ENCODE measurements at regions not wholly inside any gene's neighbourhood (a gene's known extent, or its start where the extent isn't known, plus 50 kb on each side); places are given as distances from the start of the nearest gene placed in this dataset.
A peak's percentile ranks its signal among the peaks of the same experiment; 100 is the strongest.
"Not testable (repeated sequence)": the region's sequence is repeated elsewhere in the genome, so short reads cannot be mapped to it uniquely, and the experiment has no call there.

GRCh38 chr5:126677121-126677520 is 76.4 kb downstream of the PHAX start:
- peaks cover 4 to 6% (median 4%) of the 10 kb centered on the region in 3 donors for H3K4me1 Mint-ChIP-seq
- H3K4me3 Mint-ChIP-seq, result no peak overlapping the region
- DNase-seq, result no peak
- ATAC-seq (ENCODE audit: low read depth in 2 of 2), result no peak
- no peaks in the 10 kb centered on the region for H3K27me3 Mint-ChIP-seq
- H3K9me3 Mint-ChIP-seq, result no peaks in the 10 kb centered on the region
- no peak overlapping the region for H3K27ac Mint-ChIP-seq
- no peaks in the 10 kb centered on the region for H3K36me3 Mint-ChIP-seq

DNA sequence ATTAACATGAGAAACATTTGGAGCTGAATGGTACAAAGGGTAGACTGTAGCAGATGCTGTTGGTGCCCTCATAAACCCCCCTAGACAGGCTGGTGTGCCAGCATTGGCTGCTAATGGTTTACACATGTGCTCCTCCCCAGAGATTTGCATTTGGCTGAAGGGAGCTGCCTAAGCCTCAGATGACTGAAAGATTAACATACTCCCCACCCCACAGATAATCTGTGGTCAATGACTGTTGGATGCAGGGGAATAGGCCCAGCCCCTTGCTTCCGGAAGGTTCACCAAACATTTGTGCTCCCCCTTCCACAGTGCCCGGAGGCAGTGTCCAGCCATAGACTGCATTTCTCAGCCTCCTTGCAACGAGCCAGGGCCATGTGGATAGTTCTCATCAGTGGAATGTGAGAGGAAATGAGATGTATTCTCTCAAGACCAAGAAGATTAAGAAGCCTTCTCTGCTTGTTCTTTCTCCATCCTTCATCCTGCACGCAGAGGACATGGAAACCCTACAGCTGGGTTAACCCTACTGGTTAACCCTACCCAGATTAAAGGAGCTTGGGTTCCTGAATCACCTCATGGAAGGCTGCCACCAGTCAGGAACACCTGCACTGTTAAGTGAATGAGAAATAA is 79.6 kb downstream of the PHAX start:
- no peak overlapping the region for H3K27ac Mint-ChIP-seq
- ATAC-seq (ENCODE audit: low read depth in 2 of 2) (no peak), DNase-seq (no peak)

DNA sequence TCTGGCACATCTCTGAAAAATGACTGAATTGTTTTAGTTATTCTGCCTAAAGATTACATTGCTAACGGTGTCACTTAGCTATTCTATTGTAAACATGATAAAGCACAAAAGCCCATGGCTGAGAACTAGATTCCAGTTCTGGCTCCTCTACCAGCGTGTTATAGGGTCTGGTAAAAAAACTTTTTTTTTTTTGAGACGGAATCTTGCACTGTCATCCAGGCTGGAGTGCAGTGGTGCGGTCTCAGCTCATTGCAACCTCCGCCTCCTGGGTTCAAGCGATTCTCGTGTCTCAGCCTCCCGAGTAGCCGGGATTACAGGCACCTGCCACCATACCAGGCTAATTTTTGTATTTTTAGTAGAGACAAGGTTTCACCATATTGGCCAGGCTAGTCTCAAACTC is 80.6 kb downstream of the PHAX start:
- H3K4me3 Mint-ChIP-seq; DNase-seq; ATAC-seq (ENCODE audit: low read depth in 2 of 2); H3K36me3 Mint-ChIP-seq; H3K27ac Mint-ChIP-seq; H3K9me3 Mint-ChIP-seq: not testable (repeated sequence)
- Mint-ChIP-seq H3K27me3 (peaks cover 0 to 11% (median 8%) of the 10 kb centered on the region in 3 donors), H3K4me1 (peaks cover 3 to 12% (median 7%) of the 10 kb centered on the region in 3 donors)

More for the DNA sequence above, 79.6 kb downstream of the PHAX start:
- H3K27me3 Mint-ChIP-seq, result peaks cover 0 to 11% (median 8%) of the 10 kb centered on the region in 3 donors
- no peaks in the 10 kb centered on the region for H3K36me3 Mint-ChIP-seq
- no peaks in the 10 kb centered on the region for H3K9me3 Mint-ChIP-seq
- peaks cover 4 to 11% (median 8%) of the 10 kb centered on the region in 3 donors for H3K4me1 Mint-ChIP-seq
- H3K4me3 Mint-ChIP-seq, result no peak overlapping the region

- ATAC-seq (ENCODE audit: low read depth in 2 of 2), result no peak
- Mint-ChIP-seq H3K27me3 (peaks cover 0 to 11% (median 8%) of the 10 kb centered on the region in 3 donors), H3K36me3 (no peaks in the 10 kb centered on the region), H3K9me3 (no peaks in the 10 kb centered on the region), H3K27ac (no peak overlapping the region), H3K4me3 (no peak overlapping the region), H3K4me1 (peaks cover 6 to 15% (median 8%) of the 10 kb centered on the region in 3 donors)
- no peak for DNase-seq
These were observed 81.2 kb downstream of the PHAX start for GRCh38 chr5:126681970-126682369.

DNA sequence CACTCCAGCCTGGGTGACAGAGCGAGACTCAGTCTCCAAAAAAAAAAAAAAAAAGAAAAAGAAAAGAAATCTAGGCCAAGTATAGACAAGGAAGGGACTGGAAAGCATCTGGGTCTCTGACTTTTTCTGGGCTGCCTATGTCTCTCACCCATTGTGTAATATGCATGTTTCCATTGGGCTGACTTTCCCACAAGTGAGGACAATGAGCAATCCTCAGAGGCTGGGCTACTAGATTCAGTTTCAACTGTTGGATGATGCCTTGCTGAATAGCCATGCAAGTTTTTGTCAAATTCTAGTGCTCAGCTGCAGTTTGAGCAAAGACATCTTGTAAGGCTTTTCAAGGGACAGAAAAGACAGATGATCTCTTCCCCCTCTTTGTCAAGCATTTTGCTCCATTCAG is 82.1 kb downstream of the PHAX start:
- Mint-ChIP-seq H3K36me3 (no peaks in the 10 kb centered on the region), H3K4me1 (peaks cover 6 to 15% (median 8%) of the 10 kb centered on the region in 3 donors), H3K9me3 (no peaks in the 10 kb centered on the region), H3K27ac (no peak overlapping the region), H3K27me3 (peaks cover 0 to 11% (median 8%) of the 10 kb centered on the region in 3 donors), H3K4me3 (no peak overlapping the region)
- no peak for DNase-seq
- ATAC-seq (ENCODE audit: low read depth in 2 of 2), result no peak

GRCh38 chr5:126683912-126684311 is 83.2 kb downstream of the PHAX start:
- peaks cover 0 to 11% (median 8%) of the 10 kb centered on the region in 3 donors for H3K27me3 Mint-ChIP-seq
- peak overlapping the region in 2 of 6 donors; percentile 42 to 70 for H3K27ac Mint-ChIP-seq
- H3K4me1 Mint-ChIP-seq, result peaks cover 6 to 15% (median 8%) of the 10 kb centered on the region in 3 donors
- H3K4me3 Mint-ChIP-seq, result no peak overlapping the region
- no peak for DNase-seq
- H3K36me3 Mint-ChIP-seq, result no peaks in the 10 kb centered on the region
- ATAC-seq (ENCODE audit: low read depth in 2 of 2), result no peak
- no peaks in the 10 kb centered on the region for H3K9me3 Mint-ChIP-seq

DNA sequence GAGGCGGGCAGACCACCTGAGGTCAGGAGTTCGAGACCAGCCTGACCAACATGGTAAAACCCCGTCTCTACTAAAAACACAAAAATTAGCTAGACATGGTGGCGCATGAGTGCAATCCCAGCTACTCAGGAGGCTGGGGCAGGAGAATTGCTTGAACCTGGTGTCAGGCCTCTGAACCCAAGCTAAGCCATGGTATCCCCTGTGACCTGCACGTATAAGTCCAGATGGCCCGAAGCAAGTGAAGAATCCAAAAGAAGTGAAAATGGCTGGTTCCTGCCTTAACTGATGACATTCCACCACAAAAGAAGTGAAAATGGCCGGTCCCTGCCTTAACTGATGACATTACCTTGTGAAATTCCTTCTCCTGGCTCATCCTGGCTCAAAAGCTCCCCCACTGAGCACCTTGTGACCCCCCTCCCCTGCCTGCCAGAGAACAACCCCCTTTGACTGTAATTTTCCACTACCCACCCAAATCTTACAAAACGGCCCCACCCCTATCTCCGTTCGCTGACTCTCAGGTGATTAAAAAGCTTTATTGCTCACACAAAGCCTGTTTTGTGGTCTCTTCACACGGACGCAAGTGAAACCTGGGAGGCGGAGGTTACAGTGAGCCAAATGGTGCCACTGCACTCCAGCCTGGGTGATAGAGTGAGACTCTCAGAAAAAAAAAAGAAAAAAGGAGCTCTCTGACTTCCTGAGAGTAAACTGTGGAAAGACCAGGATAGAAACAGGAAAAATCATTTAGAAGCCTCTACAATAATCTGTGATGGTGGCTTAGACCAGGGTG is 84.1 kb downstream of the PHAX start:
- not testable (repeated sequence) for DNase-seq

GRCh38 chr5:126686451-126687126 is 85.8 kb downstream of the PHAX start:
- no peaks in the 10 kb centered on the region for H3K9me3 Mint-ChIP-seq
- no peak for ATAC-seq (ENCODE audit: low read depth in 2 of 2)
- H3K4me1 Mint-ChIP-seq, result peaks cover 6 to 15% (median 8%) of the 10 kb centered on the region in 3 donors
- peak overlapping the region in 1 of 8 donors; percentile 1 for H3K4me3 Mint-ChIP-seq
- H3K27ac Mint-ChIP-seq, result peak overlapping the region in 2 of 6 donors; percentile 4 to 58
- peaks cover 0 to 11% (median 8%) of the 10 kb centered on the region in 3 donors for H3K27me3 Mint-ChIP-seq
- no peak for DNase-seq
- H3K36me3 Mint-ChIP-seq, result no peaks in the 10 kb centered on the region

More for the DNA sequence above, 84.1 kb downstream of the PHAX start:
- peaks cover 0 to 11% (median 8%) of the 10 kb centered on the region in 3 donors for H3K27me3 Mint-ChIP-seq
- H3K27ac Mint-ChIP-seq, result peak overlapping the region in 1 of 6 donors; percentile 56
- ATAC-seq (ENCODE audit: low read depth in 2 of 2); H3K36me3 Mint-ChIP-seq; H3K9me3 Mint-ChIP-seq: not testable (repeated sequence)
- peak overlapping the region in 2 of 8 donors; percentile 56 to 74 for H3K4me3 Mint-ChIP-seq
- peaks cover 6 to 15% (median 8%) of the 10 kb centered on the region in 3 donors for H3K4me1 Mint-ChIP-seq

GRCh38 chr5:126692971-126693370 is 84.0 kb upstream of the LMNB1 start:
- ATAC-seq (ENCODE audit: low read depth in 2 of 2) (no peak), DNase-seq (no peak)
- H3K27me3 Mint-ChIP-seq, result no peaks in the 10 kb centered on the region

GRCh38 chr5:126693806-126694205 is 83.1 kb upstream of the LMNB1 start:
- Mint-ChIP-seq H3K27ac (no peak overlapping the region), H3K27me3 (no peaks in the 10 kb centered on the region), H3K9me3 (no peaks in the 10 kb centered on the region), H3K36me3 (no peaks in the 10 kb centered on the region), H3K4me1 (no peaks in the 10 kb centered on the region), H3K4me3 (no peak overlapping the region)
- no peak for ATAC-seq (ENCODE audit: low read depth in 2 of 2)
- no peak for DNase-seq

More at GRCh38 chr5:126692971-126693370, 84.0 kb upstream of the LMNB1 start:
- Mint-ChIP-seq H3K36me3 (no peaks in the 10 kb centered on the region), H3K27ac (no peak overlapping the region), H3K9me3 (no peaks in the 10 kb centered on the region), H3K4me1 (no peaks in the 10 kb centered on the region), H3K4me3 (no peak overlapping the region)

GRCh38 chr5:126694403-126694802 is 82.5 kb upstream of the LMNB1 start:
- no peak for DNase-seq
- H3K27ac Mint-ChIP-seq, result no peak overlapping the region
- no peaks in the 10 kb centered on the region for H3K36me3 Mint-ChIP-seq
- no peak for ATAC-seq (ENCODE audit: low read depth in 2 of 2)
- H3K27me3 Mint-ChIP-seq, result no peaks in the 10 kb centered on the region
- H3K9me3 Mint-ChIP-seq, result no peaks in the 10 kb centered on the region
- H3K4me1 Mint-ChIP-seq, result no peaks in the 10 kb centered on the region
- H3K4me3 Mint-ChIP-seq, result no peak overlapping the region

- H3K4me1 Mint-ChIP-seq, result no peaks in the 10 kb centered on the region
- ATAC-seq (ENCODE audit: low read depth in 2 of 2), result no peak
- H3K4me3 Mint-ChIP-seq, result no peak overlapping the region
- H3K27ac Mint-ChIP-seq, result no peak overlapping the region
- H3K27me3 Mint-ChIP-seq, result no peaks in the 10 kb centered on the region
- H3K36me3 Mint-ChIP-seq, result no peaks in the 10 kb centered on the region
- DNase-seq, result no peak
- H3K9me3 Mint-ChIP-seq, result no peaks in the 10 kb centered on the region
These were observed 81.8 kb upstream of the LMNB1 start for GRCh38 chr5:126695091-126695490.

- no peak overlapping the region for H3K4me3 Mint-ChIP-seq
- H3K9me3 Mint-ChIP-seq, result peaks cover 0 to 16% (median 0%) of the 10 kb centered on the region in 7 donors
- ATAC-seq (ENCODE audit: low read depth in 2 of 2) (no peak), DNase-seq (no peak)
- H3K27me3 Mint-ChIP-seq, result no peaks in the 10 kb centered on the region
- no peaks in the 10 kb centered on the region for H3K4me1 Mint-ChIP-seq
- H3K36me3 Mint-ChIP-seq, result no peaks in the 10 kb centered on the region
- no peak overlapping the region for H3K27ac Mint-ChIP-seq
These were observed 69.9 kb upstream of the LMNB1 start for GRCh38 chr5:126707080-126707479.

All from naive B cell (primary cell).